NCI-H1417 (cell line): ENCODE measurements at regions not wholly inside any gene's neighbourhood (a gene's known extent, or its start where the extent isn't known, plus 50 kb on each side); places are given as distances from the start of the nearest gene placed in this dataset.
A peak's percentile ranks its signal among the peaks of the same experiment; 100 is the strongest.
"Not testable (repeated sequence)": the region's sequence is repeated elsewhere in the genome, so short reads cannot be mapped to it uniquely, and the experiment has no call there.

Source experiments
- DNase-seq, 3 experiments: peaks; one replicate each; lab custom pipeline; 2025; lab: John Stamatoyannopoulos, UW

DNA sequence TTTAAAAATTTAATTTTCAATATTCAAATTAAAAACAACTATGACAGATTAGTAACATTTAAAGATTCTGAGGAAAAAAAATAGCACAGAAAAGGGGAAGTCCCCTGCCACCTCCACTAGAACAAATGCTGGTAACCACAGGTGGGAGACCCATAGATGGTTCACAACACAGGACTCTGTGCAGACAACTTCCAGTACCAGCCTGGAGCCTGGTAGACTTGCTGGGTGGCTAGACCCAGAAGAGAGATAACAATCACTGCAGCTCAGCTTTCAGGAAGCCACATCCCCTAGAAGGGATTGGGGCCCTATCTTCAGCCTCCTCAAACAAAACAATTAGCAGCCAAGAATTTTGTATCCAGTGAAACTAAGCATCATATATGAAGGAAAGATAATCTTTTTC lies 179.6 kb upstream of the RND3 start:
- DNase-seq = not testable (repeated sequence)

DNA sequence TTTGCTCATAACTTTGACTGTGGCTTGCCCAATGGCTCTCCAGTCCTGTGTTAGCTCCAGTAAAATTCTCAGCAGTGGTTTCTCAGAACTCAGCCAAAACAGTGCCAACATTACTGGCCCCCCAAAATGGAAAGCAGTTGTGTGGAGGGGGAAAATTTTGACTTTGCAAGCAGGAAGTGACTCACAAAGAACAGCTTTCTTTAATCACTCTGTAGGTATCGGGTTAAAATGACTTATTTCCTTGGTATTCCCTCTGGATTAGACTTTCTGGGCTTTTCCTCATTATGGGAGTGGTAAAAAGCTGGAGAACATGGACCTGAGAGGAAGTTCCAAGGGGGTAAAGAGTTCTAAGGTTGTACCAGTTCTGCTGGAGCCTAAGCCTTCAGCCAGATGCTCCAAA lies 175.7 kb upstream of the RND3 start:
- DNase-seq = no peak

DNA sequence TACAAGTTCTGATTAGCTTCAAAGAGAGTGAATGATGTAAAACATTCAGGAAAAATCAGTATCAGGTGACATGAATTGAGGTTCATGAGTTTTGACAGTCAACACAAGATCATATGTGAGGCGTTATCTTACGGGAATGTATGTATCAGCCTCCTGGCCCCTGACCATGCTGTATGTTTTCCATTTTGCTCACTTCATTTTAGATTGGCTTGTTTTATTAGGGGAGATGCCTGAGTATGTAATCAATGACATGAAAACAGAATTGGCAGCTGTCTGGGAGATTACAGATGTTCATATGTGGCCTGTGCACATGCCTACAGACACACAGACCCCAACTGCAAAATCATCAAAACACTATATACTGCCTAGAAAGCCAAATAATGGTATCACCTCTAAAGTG lies 168.5 kb upstream of the RND3 start:
- DNase-seq = no peak

DNA sequence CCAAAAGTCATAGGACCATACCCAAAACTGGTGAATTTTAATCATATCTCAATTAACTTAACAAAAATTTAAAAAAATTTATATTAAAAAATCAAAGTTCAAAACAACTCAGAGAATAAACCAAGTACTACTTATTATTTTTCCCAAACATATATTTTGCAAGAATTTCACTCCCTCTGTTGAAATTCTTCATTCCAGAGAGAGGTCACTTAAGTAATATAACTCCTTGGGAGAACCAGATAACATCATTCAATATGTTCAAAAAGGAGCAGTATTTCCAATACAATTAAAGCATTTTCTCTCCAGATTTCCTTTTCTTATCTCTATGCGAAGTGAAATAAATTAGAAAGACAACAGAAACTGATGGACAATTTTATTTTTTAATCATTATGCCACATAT lies 165.9 kb upstream of the RND3 start:
- no peak for DNase-seq

DNA sequence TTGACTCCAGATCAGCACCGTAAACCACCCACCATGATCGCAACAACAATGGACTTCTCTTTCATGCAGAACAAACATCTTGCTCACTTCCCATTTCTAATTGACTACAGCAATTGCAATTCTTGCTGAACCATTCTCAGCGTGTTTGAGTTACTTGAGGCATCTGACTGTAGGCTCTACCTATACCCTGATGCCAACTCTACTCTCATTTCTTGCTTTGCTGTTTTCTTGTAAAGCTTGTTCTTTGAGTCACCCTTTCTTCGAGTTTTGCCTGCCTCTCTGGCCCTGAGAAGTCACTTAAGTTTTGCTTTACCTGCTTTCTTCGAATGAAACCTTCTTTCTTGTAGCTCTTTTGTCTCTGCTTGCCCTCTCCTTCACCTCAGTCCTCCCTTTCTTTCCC lies 160.5 kb upstream of the RND3 start:
- no peak for DNase-seq

DNA sequence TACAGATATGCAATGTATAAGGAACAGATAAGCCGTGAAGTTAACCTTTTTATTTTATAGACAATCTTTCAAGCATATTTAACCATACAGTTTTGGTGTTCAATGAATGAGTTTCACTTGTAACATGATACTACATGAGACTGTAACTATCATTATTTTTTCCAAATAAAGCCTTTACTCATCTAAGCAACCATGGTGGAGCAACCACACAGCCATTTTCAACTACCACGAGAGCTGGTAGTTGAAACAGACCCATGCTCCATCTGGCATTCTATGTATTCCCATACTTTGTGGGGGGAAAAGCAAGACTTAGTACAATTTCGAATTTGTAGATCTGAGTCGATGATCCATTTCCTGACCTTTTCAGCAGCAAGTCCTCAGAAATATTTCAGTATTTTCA lies 159.3 kb upstream of the RND3 start:
- no peak for DNase-seq

DNA sequence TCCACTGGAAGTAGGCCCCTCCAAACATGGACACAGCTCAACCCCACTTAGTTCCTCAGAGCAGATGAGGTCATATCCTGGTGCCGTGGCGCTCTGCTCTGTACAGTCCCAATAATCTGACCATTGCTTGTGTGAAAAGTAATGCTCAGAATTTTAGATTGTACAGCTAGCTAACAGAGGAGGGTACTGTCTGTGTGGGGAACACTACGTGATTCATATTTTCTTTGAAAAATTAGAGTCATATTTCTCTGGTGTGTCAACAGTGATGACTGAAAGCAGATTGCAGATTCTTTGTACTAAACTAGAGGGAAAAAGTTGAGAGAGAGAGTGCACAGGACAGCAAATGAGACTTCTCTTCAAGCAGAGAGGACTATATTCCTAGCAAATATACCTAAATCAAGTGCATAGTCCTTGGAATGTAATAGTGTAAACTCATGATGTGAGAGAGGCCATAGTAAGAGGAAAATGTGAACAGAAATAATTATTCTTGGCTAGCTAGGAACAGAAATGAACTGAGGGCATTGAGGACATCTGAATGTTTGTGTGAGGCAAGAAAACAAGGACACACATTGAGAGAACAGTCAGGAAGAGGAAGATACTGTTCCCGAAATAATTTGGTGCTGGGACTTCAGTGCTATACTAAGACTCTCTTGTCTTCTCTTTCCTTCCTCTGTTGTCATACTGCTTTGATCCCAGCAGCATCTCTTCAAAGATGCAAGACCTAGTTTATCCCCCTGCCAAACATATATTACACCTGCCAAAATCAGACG lies 157.0 kb upstream of the RND3 start:
- DNase-seq = no peak

DNA sequence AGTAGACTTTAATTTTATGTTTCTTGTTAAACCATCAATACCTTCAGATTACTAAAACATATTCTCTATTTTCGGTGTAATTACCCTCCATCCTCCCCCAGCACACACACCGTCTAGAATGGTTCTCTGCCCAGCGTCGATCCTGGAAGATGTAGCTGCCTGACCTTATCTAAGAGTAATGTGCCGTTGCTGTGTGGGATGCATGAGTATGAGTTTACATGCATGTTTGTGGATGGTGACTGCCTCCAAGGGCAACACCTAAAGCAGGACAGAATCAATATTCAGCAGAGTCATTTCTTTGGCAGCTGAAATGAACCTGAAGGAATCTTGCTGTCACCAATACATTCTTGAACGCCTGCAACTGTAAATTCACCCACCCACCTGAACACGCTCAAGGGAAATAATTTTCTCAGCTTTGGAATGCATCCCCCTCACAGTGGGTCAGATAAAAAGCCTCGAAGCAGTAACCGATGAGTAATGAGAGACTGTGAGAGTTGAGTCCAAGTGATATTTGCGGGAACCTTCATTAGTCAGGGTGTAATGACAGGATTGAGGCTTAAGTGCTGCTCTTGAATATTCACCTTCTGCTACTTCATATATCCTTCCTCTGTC lies 155.8 kb upstream of the RND3 start:
- no peak for DNase-seq

DNA sequence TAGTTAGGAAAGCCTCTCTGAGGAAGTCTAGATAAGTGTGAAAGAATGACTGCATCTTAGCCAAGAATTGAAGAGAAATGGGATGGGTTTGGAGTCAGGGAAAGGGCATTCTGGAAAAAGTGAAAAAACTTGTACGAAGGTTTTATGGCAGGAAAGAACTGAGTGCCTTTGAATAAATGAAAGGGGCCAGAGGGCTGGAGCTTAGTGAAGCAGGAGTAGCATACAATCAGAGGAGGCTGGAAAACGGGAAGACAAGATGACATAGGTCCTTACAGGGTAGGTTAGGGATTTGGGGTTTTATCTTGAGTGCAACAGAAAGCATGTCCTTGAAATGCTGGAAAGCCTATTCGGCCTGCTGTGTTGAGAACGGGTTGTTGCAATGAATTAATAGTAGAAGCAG lies 152.6 kb upstream of the RND3 start:
- no peak for DNase-seq

DNA sequence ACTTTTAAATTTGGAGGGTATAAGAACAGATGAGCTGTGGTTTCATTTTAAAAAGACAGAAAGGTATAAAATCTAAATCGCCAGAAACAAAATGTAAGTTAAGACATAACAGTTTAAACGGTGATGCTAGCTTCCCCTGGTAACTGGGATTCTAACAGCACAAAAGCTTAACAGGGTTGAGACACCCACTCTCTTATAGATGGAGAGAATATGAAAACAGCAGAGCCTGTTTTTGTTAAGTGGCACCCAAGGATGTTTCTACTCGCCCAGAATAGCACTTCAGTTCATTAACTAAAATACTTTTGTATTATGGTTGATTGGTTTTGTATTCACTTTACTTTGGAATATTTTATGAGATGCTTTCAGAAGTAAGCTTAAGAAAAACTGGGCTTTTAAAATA lies 151.9 kb upstream of the RND3 start:
- DNase-seq = no peak

DNA sequence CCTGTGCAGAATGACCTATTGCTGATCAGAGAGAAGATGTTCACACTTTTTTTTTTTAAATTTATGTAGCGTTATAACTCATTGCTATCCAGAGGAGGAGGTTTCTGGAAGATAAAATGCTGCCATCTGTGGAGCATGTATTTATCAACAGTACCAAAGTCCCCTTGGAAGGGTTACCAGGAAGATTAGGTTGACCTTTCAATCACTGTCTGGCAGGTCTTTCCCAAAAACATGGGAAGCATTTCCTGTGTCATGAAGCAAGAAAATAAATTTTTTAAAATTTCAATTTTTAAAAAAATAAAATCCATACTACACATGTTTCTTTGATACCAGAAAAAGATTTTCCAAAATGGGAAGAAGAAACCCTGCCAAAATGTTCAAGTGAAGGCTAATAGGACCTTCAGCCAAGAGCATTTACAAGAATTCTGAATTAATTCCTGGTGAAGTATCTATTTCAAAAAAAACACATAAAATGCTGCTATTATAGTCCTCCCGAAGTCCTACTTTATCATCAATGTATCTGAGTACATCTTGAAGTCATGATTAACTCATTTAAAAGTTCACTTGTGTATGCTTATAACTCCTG lies 143.9 kb upstream of the RND3 start:
- DNase-seq = no peak

DNA sequence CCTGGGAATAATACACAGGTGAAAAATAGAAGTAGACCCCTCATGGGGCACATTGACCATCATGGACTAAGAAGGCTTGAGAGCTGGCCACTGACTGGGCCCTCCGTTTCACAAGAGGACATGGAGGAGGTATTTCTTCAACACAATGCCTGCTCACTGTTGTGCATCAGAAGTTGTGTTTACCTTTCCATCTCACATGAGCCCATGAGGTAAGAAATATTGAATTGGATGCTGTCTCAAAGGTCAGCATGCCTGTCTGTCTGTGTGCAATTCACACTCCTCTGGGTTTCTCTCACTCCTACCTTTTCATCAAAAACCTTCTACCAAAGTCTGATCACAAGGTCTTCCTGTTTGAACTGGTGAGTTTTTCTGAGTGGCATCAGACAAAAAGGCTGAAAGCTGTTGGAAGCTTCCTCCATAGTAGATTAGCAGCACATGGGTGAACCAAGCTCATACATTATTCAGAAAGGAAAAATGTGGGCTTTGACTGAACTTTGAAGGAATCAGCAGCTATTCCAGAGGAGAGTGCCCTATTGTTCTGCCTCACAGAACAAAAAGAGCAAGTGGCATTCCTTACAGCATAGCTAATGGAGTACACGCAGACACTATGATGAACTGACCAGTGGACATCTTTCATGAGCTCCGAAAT lies 143.2 kb upstream of the RND3 start:
- no peak for DNase-seq

DNA sequence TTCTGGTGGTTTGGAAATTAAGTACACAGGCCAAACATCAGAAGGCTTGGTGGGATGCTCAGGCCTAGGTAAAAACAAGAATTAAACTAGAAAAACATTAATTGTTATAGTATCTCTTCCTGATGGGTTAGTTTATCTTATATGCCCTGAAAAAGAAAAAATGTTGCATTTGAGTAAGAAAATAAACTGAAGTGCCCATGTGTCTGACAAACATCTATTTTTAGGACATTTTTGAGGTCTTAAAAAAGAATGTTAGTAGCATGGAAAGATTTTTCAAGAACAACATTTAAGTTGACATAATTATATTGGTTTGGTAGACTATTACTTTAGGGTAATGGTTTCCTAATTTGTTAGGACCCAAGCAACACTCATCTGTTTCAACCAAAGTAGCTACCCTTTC lies 140.1 kb upstream of the RND3 start:
- DNase-seq = no peak

DNA sequence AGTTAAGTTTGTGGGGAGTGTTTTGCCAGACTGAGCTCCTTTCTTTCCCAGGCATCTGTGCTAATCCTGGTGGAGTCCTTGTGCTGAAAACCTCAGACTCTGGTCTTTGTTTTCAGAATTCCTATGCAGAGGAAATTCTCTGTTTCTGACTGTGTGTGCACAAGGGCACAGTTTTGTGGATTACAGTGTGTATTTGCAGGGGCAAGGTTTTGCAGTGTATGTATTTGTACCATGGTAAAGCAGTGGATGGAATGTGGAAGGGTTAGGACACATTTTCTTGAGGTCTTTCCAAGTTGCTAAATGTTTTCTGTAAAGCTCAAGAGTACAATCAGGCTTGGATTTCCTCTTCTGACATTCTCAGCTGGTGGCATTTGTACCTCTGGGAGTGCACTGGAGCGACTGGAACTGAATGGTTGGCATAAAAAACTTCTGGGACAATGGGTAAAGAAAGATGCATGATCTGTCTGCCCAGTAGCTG lies 139.5 kb upstream of the RND3 start:
- DNase-seq = no peak

DNA sequence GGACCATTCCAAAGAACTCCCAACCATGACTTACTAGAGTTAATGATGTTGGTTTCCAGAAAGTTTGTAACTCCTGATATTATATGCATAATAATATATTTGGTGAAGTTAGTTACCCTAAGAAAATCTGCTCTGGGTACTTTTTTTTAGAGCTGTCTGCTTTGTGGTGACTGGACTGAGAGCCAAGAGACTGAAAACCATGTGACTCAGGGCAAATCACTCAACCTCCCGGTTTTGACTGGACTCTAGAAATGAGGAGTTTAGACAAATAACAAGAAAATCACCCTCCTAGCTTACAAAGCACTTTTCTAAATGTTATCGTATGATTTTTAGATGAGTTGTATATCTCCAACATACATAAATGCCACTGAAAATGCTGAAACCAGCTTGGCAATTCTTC lies 138.3 kb upstream of the RND3 start:
- no peak for DNase-seq

DNA sequence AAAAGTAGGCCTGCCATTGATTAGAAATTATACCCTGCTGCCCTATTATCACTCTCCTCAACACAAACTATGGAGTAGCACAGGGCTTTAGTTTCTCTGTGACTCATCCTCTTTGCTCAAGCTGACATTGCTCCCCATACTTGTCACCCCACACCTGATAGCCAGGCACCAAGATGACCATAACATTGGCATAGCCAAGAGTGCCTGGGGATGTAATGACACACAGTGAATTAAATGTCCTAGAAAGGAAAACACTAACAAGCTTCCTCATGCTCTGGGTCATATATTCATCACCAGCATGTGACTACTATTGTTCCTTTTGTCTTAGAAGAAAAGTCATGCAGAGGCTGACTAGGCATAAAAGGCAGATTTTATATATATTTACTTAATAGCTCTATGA lies 137.8 kb upstream of the RND3 start:
- DNase-seq = no peak

DNA sequence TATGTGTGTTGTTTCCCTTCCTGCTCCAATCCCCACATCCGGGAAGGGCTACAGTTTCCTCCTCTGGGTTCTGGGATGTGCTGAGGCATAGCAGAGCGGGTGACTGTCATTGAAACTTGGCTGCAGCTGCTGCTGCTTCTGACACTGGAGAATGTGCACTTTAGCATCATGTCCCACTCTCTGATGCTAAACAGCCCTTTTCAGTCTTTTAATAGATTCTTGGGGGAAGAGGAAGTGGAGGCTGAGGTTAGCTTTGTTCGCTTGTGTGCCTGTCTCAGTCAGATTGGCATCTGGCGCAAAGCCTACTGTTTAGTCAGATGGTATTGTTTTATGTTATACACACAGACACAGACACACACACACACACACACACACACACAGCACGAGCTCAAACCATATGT lies 136.5 kb upstream of the RND3 start:
- DNase-seq = peak in 1 of 3 experiments; percentile 16

DNA sequence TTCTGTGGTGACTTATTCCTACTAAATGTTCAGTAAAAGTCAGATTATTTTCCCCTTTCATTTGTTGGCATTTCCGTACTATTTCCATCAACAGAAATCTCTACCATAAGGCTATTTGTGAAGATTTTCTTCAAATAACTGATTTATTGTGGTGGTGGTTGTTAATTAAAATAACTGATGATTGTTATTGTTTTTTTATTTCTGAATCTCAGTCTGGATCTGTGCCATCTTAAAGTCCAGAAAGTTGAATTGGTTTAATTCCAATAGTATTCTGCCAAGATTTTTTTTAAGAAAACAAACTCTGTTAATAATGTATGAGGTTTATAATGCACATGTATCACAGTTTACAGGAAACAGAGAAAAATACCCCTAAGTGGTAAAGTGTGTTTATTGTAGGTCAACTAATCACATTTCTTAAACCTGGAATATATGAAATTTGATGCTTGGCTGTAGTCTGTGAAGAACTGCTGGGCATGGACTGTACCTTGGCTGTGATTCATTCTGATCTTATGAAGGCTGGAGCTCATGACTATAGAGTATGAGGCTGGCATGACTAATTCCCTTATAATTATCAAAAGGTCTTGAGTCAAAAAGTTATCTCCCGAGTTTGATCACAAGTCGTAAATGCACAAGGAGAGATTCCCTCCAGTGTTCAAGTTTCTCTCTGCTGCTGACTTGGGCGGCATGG lies 134.2 kb upstream of the RND3 start:
- DNase-seq = no peak

DNA sequence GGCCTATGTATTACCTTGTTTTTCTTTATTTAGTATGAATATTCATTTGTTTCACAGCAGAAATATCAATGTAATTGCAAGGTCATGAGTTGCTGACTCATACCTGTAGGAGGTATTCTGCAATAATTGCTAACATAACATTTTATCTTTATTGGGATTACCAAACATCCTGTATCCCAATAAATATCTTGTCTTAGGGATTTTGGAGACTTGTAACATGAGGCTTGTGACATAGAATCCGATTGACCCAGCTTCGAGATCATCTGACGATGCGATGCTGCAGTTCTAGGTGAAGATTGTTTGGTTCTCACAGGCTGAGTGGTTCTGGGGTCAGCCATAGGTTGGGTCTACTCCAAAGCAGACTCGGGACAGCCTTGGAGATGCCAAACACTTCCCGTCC lies 133.4 kb upstream of the RND3 start:
- no peak for DNase-seq

DNA sequence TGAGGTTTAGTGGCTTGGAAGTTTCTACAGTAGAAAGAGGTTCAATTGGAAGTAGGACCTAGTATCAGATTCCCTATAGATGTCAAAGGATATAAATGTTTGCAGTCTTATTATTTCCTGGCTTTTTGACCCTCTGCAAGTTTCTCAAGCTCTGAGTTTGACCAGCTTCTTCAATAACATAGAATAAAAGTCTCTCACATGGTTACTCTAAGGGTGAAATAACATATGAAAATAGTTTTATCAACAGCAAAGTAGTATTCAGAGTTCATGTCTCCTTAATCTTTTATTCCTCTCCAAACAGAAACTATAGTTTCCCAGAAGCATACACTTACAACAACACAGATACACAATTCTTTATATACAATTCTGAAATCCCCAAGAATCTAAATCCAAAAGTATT lies 132.9 kb upstream of the RND3 start:
- DNase-seq = no peak

DNA sequence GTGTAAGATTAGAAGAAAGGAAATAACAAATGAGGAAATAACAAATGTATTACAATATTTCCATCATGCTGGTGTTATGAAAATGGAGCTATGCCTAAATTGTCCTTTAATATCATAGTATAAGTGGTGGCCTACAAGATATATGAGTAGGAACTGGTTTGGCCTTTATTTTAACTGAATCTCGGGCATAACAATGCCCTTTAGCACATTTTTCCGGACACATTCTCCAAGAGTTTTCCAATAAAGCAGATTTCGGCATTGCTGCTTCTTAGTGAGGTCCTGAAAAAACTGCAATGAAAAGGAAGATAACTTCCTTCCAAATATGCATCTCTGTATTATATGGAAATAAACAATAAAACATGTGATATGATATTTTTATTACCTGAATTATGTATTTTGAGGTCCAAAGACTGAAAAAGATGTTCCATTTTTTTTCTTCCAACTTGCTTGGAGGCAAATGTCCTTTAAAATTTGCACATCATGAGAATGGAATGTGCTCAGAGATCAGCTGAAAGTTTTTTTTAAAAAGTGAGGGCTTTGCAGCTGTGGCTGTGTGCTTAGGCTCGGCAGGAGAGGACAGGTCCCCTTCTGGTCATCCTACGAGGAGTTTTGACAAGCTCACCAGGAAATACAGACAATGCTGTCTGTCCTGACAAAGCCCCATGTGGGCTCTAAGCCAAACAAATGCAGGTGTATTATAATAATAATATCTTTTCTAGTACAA lies 132.3 kb upstream of the RND3 start:
- DNase-seq = no peak
